Upper lobe of left lung (tissue), 6 donors: ENCODE measurements at regions not wholly inside any gene's neighbourhood (a gene's known extent, or its start where the extent isn't known, plus 50 kb on each side); places are given as distances from the start of the nearest gene placed in this dataset.
A peak's percentile ranks its signal among the peaks of the same experiment; 100 is the strongest.

Experiments
- ATAC-seq, 2 donors: fragments of 200-7000 bp; cut with Tn5 transposase; one replicate each; pipeline ENCODE4 v1.9.1; 2022; ENCODE audit warnings: mild to moderate bottlenecking in 2 of 2, moderate library complexity in 2 of 2; ENCODE audit not compliant: low FRiP score in 2 of 2
- DNase-seq, 2 donors: peaks; one replicate each; pipeline ENCODE4 v3.0.0-alpha.2; 2019 to 2020
- H3K27ac ChIP-seq, 4 donors: fragments of 200-600 bp; sonication (generic); one replicate each; pipeline ENCODE4 v1.5.1; 2016 to 2019
- H3K27me3 ChIP-seq, 4 donors: fragments of 200-600 bp; sonication (generic); one replicate each; pipeline ENCODE4 v1.5.1; 2017 to 2019
- H3K36me3 ChIP-seq, 4 donors: fragments of 200-600 bp; sonication (generic); one replicate each; pipeline ENCODE4 v1.5.1; 2016 to 2019
- H3K4me1 ChIP-seq, 4 donors: fragments of 200-600 bp; sonication (generic); one replicate each; pipeline ENCODE4 v1.5.1; 2018 to 2019
- H3K4me3 ChIP-seq, 4 donors: fragments of 200-600 bp; sonication (generic); one replicate each; pipeline ENCODE4 v1.5.1; 2017 to 2019; ENCODE audit warnings: mild to moderate bottlenecking in 2 of 4, moderate library complexity in 1 of 4
- H3K9me3 ChIP-seq, 4 donors: fragments of 200-600 bp; sonication (generic); one replicate each; pipeline ENCODE4 v1.5.1; 2018 to 2019
- CTCF ChIP-seq, 6 experiments: fragments of 450-650 bp in 4 of 6; fragments of 200-600 bp in 2 of 6; sonication (generic) in 2 of 6; IDR thresholded peaks; one replicate each; pipeline ENCODE4 v1.5.1; 2016 to 2019; ENCODE audit warnings: antibody characterized with exemption in 6 of 6
- EP300 ChIP-seq, 4 donors: sonication (generic); formaldehyde crosslinking; IDR thresholded peaks; one replicate each; pipeline ENCODE4 v1.5.1; 2017; ENCODE audit warnings: antibody characterized with exemption in 4 of 4, control low read depth in 2 of 4
- POLR2A ChIP-seq, 4 donors: fragments of 450-650 bp; IDR thresholded peaks; one replicate each; pipeline ENCODE4 v1.5.1; 2016 to 2017; ENCODE audit warnings: antibody characterized with exemption in 4 of 4, mild to moderate bottlenecking in 2 of 4
- POLR2AphosphoS5 ChIP-seq, 2 donors: sonication (generic); formaldehyde crosslinking; IDR thresholded peaks; one replicate each; pipeline ENCODE4 v1.5.1; 2017; ENCODE audit warnings: antibody characterized with exemption in 2 of 2
- WGBS, 2 donors: methylation state at CpG; one replicate each; pipeline ENCODE4 v1.1.5; 2017 to 2018; 5-methylcytosine and 5-hydroxymethylcytosine counted together
- donor health status: DM: no; HTN: no; CAD: no; lungs with moderate emphysema.
- donor health status: DM: no; HTN: yes; CAD: no; lungs with severe emphysema.

GRCh38 chr19:22545751-22546150 is 88.4 kb upstream of the ZNF492 start:
- 8 to 25% methylated on average over 4 to 5 of the region's 5 CpGs for WGBS, 2 donors
- H3K36me3 ChIP-seq = no peaks in the 10 kb centered on the region
- no peak overlapping the region for H3K4me3 ChIP-seq
- peaks cover 0 to 16% (median 4%) of the 10 kb centered on the region in 4 donors for H3K9me3 ChIP-seq
- peak in 1 of 2 donors; percentile 79 for ATAC-seq
- peak in 1 of 2 donors; percentile 30 for DNase-seq
- H3K27me3 ChIP-seq = no peaks in the 10 kb centered on the region
- TF ChIP-seq POLR2A (IDR thresholded peaks at IDR 0.05) (no peak), CTCF (IDR thresholded peaks at IDR 0.05) (peak in 4 of 6 experiments; percentile 21 to 60 (median 51)), POLR2AphosphoS5 (IDR thresholded peaks at IDR 0.05) (no peak)
- H3K4me1 ChIP-seq = no peaks in the 10 kb centered on the region
- no peak overlapping the region for H3K27ac ChIP-seq

GRCh38 chr19:22533761-22534160 is 100.4 kb upstream of the ZNF492 start:
- Histone ChIP-seq H3K4me3 (no peak overlapping the region), H3K4me1 (peaks cover 0 to 8% (median 0%) of the 10 kb centered on the region in 4 donors), H3K27ac (no peak overlapping the region), H3K36me3 (no peaks in the 10 kb centered on the region), H3K27me3 (no peaks in the 10 kb centered on the region), H3K9me3 (peaks cover 0 to 17% (median 4%) of the 10 kb centered on the region in 4 donors)
- TF ChIP-seq POLR2AphosphoS5 (IDR thresholded peaks at IDR 0.05) = no peak
- no peak for TF ChIP-seq EP300 (IDR thresholded peaks at IDR 0.05)
- TF ChIP-seq CTCF (IDR thresholded peaks at IDR 0.05) = no peak
- TF ChIP-seq POLR2A (IDR thresholded peaks at IDR 0.05) = no peak
- DNase-seq (no peak), ATAC-seq (no peak)
- 89 to 91% methylated on average over 5 of the region's 5 CpGs for WGBS, 2 donors

GRCh38 chr19:22532388-22533300 is 101.5 kb upstream of the ZNF492 start:
- H3K36me3 ChIP-seq = no peaks in the 10 kb centered on the region
- TF ChIP-seq POLR2AphosphoS5 (IDR thresholded peaks at IDR 0.05) = peak in 1 of 2 donors; percentile 82
- peak in 1 of 6 experiments; percentile 15 for TF ChIP-seq CTCF (IDR thresholded peaks at IDR 0.05)
- TF ChIP-seq EP300 (IDR thresholded peaks at IDR 0.05) = no peak
- peak in 2 of 4 donors; percentile 14 to 45 for TF ChIP-seq POLR2A (IDR thresholded peaks at IDR 0.05)
- peak; percentile 65 to 91 for ATAC-seq
- DNase-seq = peak; percentile 80 to 85
- H3K9me3 ChIP-seq = peaks cover 0 to 17% (median 4%) of the 10 kb centered on the region in 4 donors
- H3K27ac ChIP-seq = peak overlapping the region in 2 of 4 donors; percentile 40 to 49
- H3K27me3 ChIP-seq = no peaks in the 10 kb centered on the region
- 3 to 9% methylated on average over 19 to 38 of the region's 43 CpGs for WGBS, 2 donors
- peaks cover 0 to 8% (median 0%) of the 10 kb centered on the region in 4 donors for H3K4me1 ChIP-seq
- peak overlapping the region in 3 of 4 donors; percentile 17 to 41 (median 35) for H3K4me3 ChIP-seq

GRCh38 chr19:22530042-22530441 is 104.1 kb upstream of the ZNF492 start:
- Histone ChIP-seq H3K36me3 (no peaks in the 10 kb centered on the region), H3K27me3 (no peaks in the 10 kb centered on the region), H3K9me3 (peaks cover 0 to 17% (median 7%) of the 10 kb centered on the region in 4 donors), H3K4me3 (no peak overlapping the region), H3K4me1 (peaks cover 0 to 8% (median 0%) of the 10 kb centered on the region in 4 donors), H3K27ac (no peak overlapping the region)
- no peak for ATAC-seq
- TF ChIP-seq CTCF (IDR thresholded peaks at IDR 0.05) (no peak), EP300 (IDR thresholded peaks at IDR 0.05) (no peak), POLR2A (IDR thresholded peaks at IDR 0.05) (no peak), POLR2AphosphoS5 (IDR thresholded peaks at IDR 0.05) (no peak)
- no peak for DNase-seq
- 78 to 89% methylated on average over 4 of the region's 4 CpGs for WGBS, 2 donors
